ENCODE measurements at regions not wholly inside any gene's neighbourhood (a gene's known extent, or its start where the extent isn't known, plus 50 kb on each side); places are given as distances from the start of the nearest gene placed in this dataset.

GRCh38 chr6:82072121-82072521, 175.4 kb downstream of the IBTK start:
- Histone ChIP-seq H3K36me3 (no peaks in the 10 kb centered on the region), H3K9me3 (no peaks in the 10 kb centered on the region), H3K27ac (no peak overlapping the region), H3K4me3 (no peak overlapping the region), H3K27me3 (no peaks in the 10 kb centered on the region), H3K4me1 (peaks cover 0 to 30% (median 6%) of the 10 kb centered on the region in 12 donors)
- 29 to 46% (median 37%) methylated on average over 1 of the region's 1 CpG for WGBS, 4 donors
- intact Hi-C loops (cut with DNase I): loop anchor here in 2 of 10 donors (10.0 kb wide), 1 partner anchor 103 kb away; no protein-coding TSS in a partner anchor
- ATAC-seq: no peak
- DNase-seq: no peak
- TF ChIP-seq CTCF (IDR thresholded peaks at IDR 0.05) (no peak), POLR2A (IDR thresholded peaks at IDR 0.05) (no peak)

- no peak for TF ChIP-seq POLR2A (IDR thresholded peaks at IDR 0.05)
- intact Hi-C loops (cut with DNase I): no loop called here
- Histone ChIP-seq H3K9me3 (no peaks in the 10 kb centered on the region), H3K4me3 (no peak overlapping the region), H3K4me1 (peaks cover 0 to 17% (median 4%) of the 10 kb centered on the region in 12 donors), H3K27me3 (no peaks in the 10 kb centered on the region), H3K36me3 (no peaks in the 10 kb centered on the region), H3K27ac (no peak overlapping the region)
- 34 to 40% (median 35%) methylated on average over 2 of the region's 2 CpGs for WGBS, 4 donors
- DNase-seq (no peak), ATAC-seq (no peak)
Measured at GRCh38 chr6:82068721-82069120, 178.8 kb downstream of the IBTK start.

GRCh38 chr6:82066991-82067411, 180.5 kb downstream of the IBTK start:
- intact Hi-C loops (cut with DNase I): no loop called here
- 36 to 46% (median 39%) methylated on average over 4 of the region's 4 CpGs for WGBS, 4 donors
- TF ChIP-seq CTCF (IDR thresholded peaks at IDR 0.05) (no peak), POLR2A (IDR thresholded peaks at IDR 0.05) (no peak)
- peak in 3 of 4 donors; percentile 46 to 87 (median 67) for ATAC-seq
- H3K27me3 ChIP-seq: no peaks in the 10 kb centered on the region
- no peaks in the 10 kb centered on the region for H3K36me3 ChIP-seq
- H3K4me1 ChIP-seq: peaks cover 0 to 14% (median 4%) of the 10 kb centered on the region in 12 donors
- H3K9me3 ChIP-seq: no peaks in the 10 kb centered on the region
- peak overlapping the region in 4 of 12 donors; percentile 7 to 44 (median 32) for H3K27ac ChIP-seq
- H3K4me3 ChIP-seq: no peak overlapping the region
- peak in 2 of 5 donors; percentile 16 to 24 for DNase-seq

- Histone ChIP-seq H3K27me3 (no peaks in the 10 kb centered on the region), H3K9me3 (no peaks in the 10 kb centered on the region), H3K27ac (no peak overlapping the region), H3K4me1 (peaks cover 0 to 11% (median 4%) of the 10 kb centered on the region in 12 donors), H3K4me3 (no peak overlapping the region), H3K36me3 (no peaks in the 10 kb centered on the region)
- intact Hi-C loops (cut with DNase I): no loop called here
- ATAC-seq (no peak), DNase-seq (no peak)
- no peak for TF ChIP-seq CTCF (IDR thresholded peaks at IDR 0.05)
Measured at GRCh38 chr6:82066196-82066595, 181.3 kb downstream of the IBTK start.

GRCh38 chr6:82063574-82063973, 184.0 kb downstream of the IBTK start:
- TF ChIP-seq CTCF (IDR thresholded peaks at IDR 0.05): no peak
- no peak for TF ChIP-seq POLR2A (IDR thresholded peaks at IDR 0.05)
- Histone ChIP-seq H3K4me3 (no peak overlapping the region), H3K36me3 (no peaks in the 10 kb centered on the region), H3K4me1 (peaks cover 0 to 11% (median 4%) of the 10 kb centered on the region in 12 donors), H3K9me3 (no peaks in the 10 kb centered on the region), H3K27me3 (no peaks in the 10 kb centered on the region), H3K27ac (no peak overlapping the region)
- ATAC-seq (no peak), DNase-seq (no peak)
- 91 to 96% (median 95%) methylated on average over 3 of the region's 3 CpGs for WGBS, 4 donors
- intact Hi-C loops (cut with DNase I): no loop called here
